GM12878 (cell line): ENCODE measurements at regions not wholly inside any gene's neighbourhood (a gene's known extent, or its start where the extent isn't known, plus 50 kb on each side); places are given as distances from the start of the nearest gene placed in this dataset.

ENCODE experiments used
- ATAC-seq: fragments of 200-7000 bp; cut with Tn5 transposase; 3 replicates; pipeline ENCODE4 v1.9.1; 2020; ENCODE audit warnings: mild to moderate bottlenecking, moderate library complexity
- BruUV-seq: library from RNA; stranded (reverse); fragments of 400-500 nt; replicated peaks from 2 replicates; lab custom pipeline; 2021; lab: Mats Ljungman, UMichigan
- CTCF ChIA-PET: fragments of 300-600 bp; sonication (Branson Sonifier 250); formaldehyde crosslinking; extraction: SDS; loops from one replicate; lab custom pipeline; 2021; ENCODE audit warnings: inconsistent platforms; lab: Yijun Ruan, JAX
- POLR2A ChIA-PET: fragments of 350-600 bp; formaldehyde crosslinking; extraction: SDS; loops from one replicate; lab custom pipeline; 2021; ENCODE audit warnings: inconsistent platforms; lab: Charles Lee
- RAD21 ChIA-PET: fragments of 300-600 bp; sonication (Branson Sonifier 250); formaldehyde crosslinking; loops from one replicate; lab custom pipeline; 2023; ENCODE audit warnings: antibody characterized with exemption; ENCODE audit not compliant: unreplicated experiment; lab: Charles Lee
- SMC1A ChIA-PET: fragments of 300-600 bp; sonication (Branson Sonifier 250); formaldehyde crosslinking; loops from one replicate; lab custom pipeline; 2023; ENCODE audit not compliant: unreplicated experiment, uncharacterized antibody; lab: Charles Lee
- DNase-seq: peaks from one replicate; pipeline ENCODE4 v3.0.0-alpha.2; 2011; ENCODE audit warnings: low read depth, low spot score
- FAIRE-seq: peaks from 3 replicates; lab custom pipeline; 2011; peaks lifted over from hg19 to GRCh38; lab: Jason Lieb, UNC
- H2AFZ ChIP-seq: 2 replicates; pipeline ENCODE4 v1.6.0; 2011; ENCODE audit warnings: low read depth, low read length, control low read depth; ENCODE audit not compliant: control insufficient read depth
- H3K27ac ChIP-seq: 2 replicates; pipeline ENCODE4 v1.5.1; 2011; ENCODE audit warnings: control low read depth; ENCODE audit not compliant: control insufficient read depth, insufficient read depth
- H3K27me3 ChIP-seq, 2 experiments: replicated peaks in 1 of 2; 2 replicates each; pipeline versions ENCODE4 v1.6.0 to v1.6.1; 2011; ENCODE audit warnings: low read length in 1 of 2; ENCODE audit not compliant: control insufficient read depth in 2 of 2, insufficient read depth in 2 of 2
- H3K36me3 ChIP-seq, 2 experiments: 2 replicates each; pipeline ENCODE4 v1.5.1; 2011; ENCODE audit warnings: low read length in 1 of 2; ENCODE audit not compliant: control insufficient read depth in 2 of 2, insufficient read depth in 2 of 2
- H3K4me1 ChIP-seq: 2 replicates; pipeline ENCODE4 v1.6.1; 2011; ENCODE audit warnings: mild to moderate bottlenecking, low read length, moderate library complexity, mixed read lengths; ENCODE audit not compliant: control insufficient read depth, insufficient read depth
- H3K4me2 ChIP-seq: 2 replicates; pipeline ENCODE4 v1.6.0; 2011; ENCODE audit warnings: control low read depth; ENCODE audit not compliant: control insufficient read depth, insufficient read depth
- H3K4me3 ChIP-seq: fragments of 200-600 bp; sonication (generic); 2 replicates; pipeline ENCODE4 v1.5.1; 2016
- H3K79me2 ChIP-seq: 2 replicates; pipeline ENCODE4 v1.6.0; 2011; ENCODE audit warnings: low read length; ENCODE audit not compliant: control insufficient read depth, insufficient read depth
- H3K9ac ChIP-seq: 2 replicates; pipeline ENCODE4 v1.8.0; 2011; ENCODE audit warnings: low read length, control low read depth, mixed read lengths; ENCODE audit not compliant: control insufficient read depth, insufficient read depth
- H3K9me3 ChIP-seq: replicated peaks from 3 replicates; pipeline ENCODE4 v1.5.1; 2011; ENCODE audit warnings: mild to moderate bottlenecking, low read length; ENCODE audit not compliant: control insufficient read depth, insufficient read depth
- H4K20me1 ChIP-seq: 2 replicates; pipeline ENCODE4 v1.6.0; 2011; ENCODE audit not compliant: control insufficient read depth, insufficient read depth
- ASH2L ChIP-seq: fragments of 300-600, 200-600 bp; sonication (generic); IDR thresholded peaks from 2 replicates; pipeline ENCODE4 v1.6.1; 2017; ENCODE audit warnings: low read depth, mild to moderate bottlenecking, borderline replicate concordance
- BMI1 ChIP-seq: fragments of 450-650 bp; IDR thresholded peaks from 2 replicates; pipeline ENCODE4 v1.6.1; 2016; ENCODE audit warnings: mild to moderate bottlenecking, moderate library complexity, borderline replicate concordance
- CBFB ChIP-seq: IDR thresholded peaks from 2 replicates; pipeline ENCODE4 v1.6.1; 2016; ENCODE audit warnings: antibody characterized with exemption, low read depth
- CUX1 ChIP-seq: IDR thresholded peaks from 2 replicates; pipeline ENCODE4 v1.6.1; 2012; ENCODE audit warnings: improper control_type of control experiment, low read depth, low read length; ENCODE audit not compliant: insufficient replicate concordance
- DPF2 ChIP-seq: fragments of 450-650 bp; IDR thresholded peaks from 2 replicates; pipeline ENCODE4 v1.6.1; 2017; ENCODE audit warnings: mild to moderate bottlenecking
- ELK1 ChIP-seq: IDR thresholded peaks from 2 replicates; pipeline ENCODE4 v1.6.1; 2012; ENCODE audit warnings: low read depth, low read length, improper control_type of control experiment
- FOXK2 ChIP-seq: fragments of 450-650 bp; IDR thresholded peaks from 2 replicates; pipeline ENCODE4 v1.6.1; 2017; ENCODE audit warnings: mild to moderate bottlenecking, moderate library complexity
- GATAD2B ChIP-seq: fragments of 450-650 bp; conservative IDR thresholded peaks from 2 replicates; pipeline ENCODE4 v1.6.1; 2017; ENCODE audit warnings: low read depth, mild to moderate bottlenecking, moderate library complexity
- HDAC2 ChIP-seq: fragments of 200-600 bp; sonication (generic); IDR thresholded peaks from 2 replicates; pipeline ENCODE4 v1.6.1; 2017
- IKZF1 ChIP-seq: fragments of 450-650 bp; conservative IDR thresholded peaks from 2 replicates; pipeline ENCODE4 v1.6.1; 2017; ENCODE audit warnings: antibody characterized with exemption, mild to moderate bottlenecking
- JUNB ChIP-seq: IDR thresholded peaks from 2 replicates; pipeline ENCODE4 v1.6.1; 2016; ENCODE audit warnings: antibody characterized with exemption, mild to moderate bottlenecking
- PAX8 ChIP-seq: fragments of 450-650 bp; IDR thresholded peaks from 2 replicates; pipeline ENCODE4 v1.6.1; 2017; ENCODE audit warnings: mild to moderate bottlenecking, moderate library complexity
- PKNOX1 ChIP-seq: fragments of 450-650 bp; IDR thresholded peaks from 2 replicates; pipeline ENCODE4 v1.6.1; 2016; ENCODE audit warnings: mild to moderate bottlenecking
- RAD21 ChIP-seq: IDR thresholded peaks from 2 replicates; pipeline ENCODE4 v1.6.1; 2011; ENCODE audit warnings: mild to moderate bottlenecking, low read depth, low read length, moderate library complexity; ENCODE audit not compliant: insufficient read depth
- RBBP5 ChIP-seq: fragments of 200-600 bp; sonication (generic); conservative IDR thresholded peaks from 2 replicates; pipeline ENCODE4 v1.6.1; 2016
- SRF ChIP-seq, 2 experiments: IDR thresholded peaks; 2 replicates each; pipeline ENCODE4 v1.6.1; 2011; ENCODE audit warnings: low read depth in 2 of 2, low read length in 2 of 2, mild to moderate bottlenecking in 1 of 2, moderate library complexity in 1 of 2
- TARDBP ChIP-seq: IDR thresholded peaks from 2 replicates; pipeline ENCODE4 v1.6.1; 2016; ENCODE audit warnings: borderline replicate concordance
- ZNF622 ChIP-seq: fragments of 450-650 bp; IDR thresholded peaks from 2 replicates; pipeline ENCODE4 v1.6.1; 2017; ENCODE audit warnings: mild to moderate bottlenecking, inconsistent platforms
- WGBS: methylation state at CpG from one replicate; pipeline ENCODE4 v1.1.6; 2016; ENCODE audit warnings: low lambda C conversion rate; ENCODE audit not compliant: insufficient replicate concordance, insufficient coverage; ENCODE audit errors: missing lambda C conversion rate; 5-methylcytosine and 5-hydroxymethylcytosine counted together
- in situ Hi-C: fragments of 300-500 bp; cut with MboI; formaldehyde crosslinking; loops from 9 replicates; pipeline ENCODE4 v1.14.3; 2018; ENCODE audit warnings: mixed read lengths
- intact Hi-C: fragments of 100-400 bp; cut with micrococcal nuclease; formaldehyde crosslinking; loops from one replicate; pipeline ENCODE4 v1.14.2; 2022; ENCODE audit not compliant: unreplicated experiment

GRCh38 chr16:72286936-72287620 lies 115.1 kb upstream of the PMFBP1 start:
- TF ChIP-seq SRF (IDR thresholded peaks at IDR 0.05; ENCODE audit: low read depth in 2 of 2, low read length in 2 of 2) (no peak), TARDBP (no peak), RAD21 (no peak), CUX1 (no peak), PKNOX1 (no peak), DPF2 (no peak), GATAD2B (no peak), JUNB (no peak), ELK1 (no peak), IKZF1 (no peak), HDAC2 (no peak), ZNF622 (no peak), FOXK2 (no peak), CBFB (no peak), PAX8 (no peak), RBBP5 (no peak), BMI1 (no peak), ASH2L (no peak)
- WGBS, result 64% methylated on average over 3 of the region's 3 CpGs
- no peak for DNase-seq
- ChIA-PET RAD21 (no interaction called here), POLR2A (interaction anchor here (0.6 kb wide), 1 partner anchor 22 kb away, joined by 4 read pairs; no protein-coding TSS in a partner anchor), CTCF (interaction anchor here (0.5 kb wide), 1 partner anchor 459 kb away, joined by 3 read pairs; no protein-coding TSS in a partner anchor), SMC1A (no interaction called here)
- Histone ChIP-seq H3K4me3 (no peak overlapping the region), H4K20me1 (no peaks in the 10 kb centered on the region), H3K27me3 (no peaks in the 10 kb centered on the region), H3K9me3 (no peaks in the 10 kb centered on the region), H3K9ac (no peak overlapping the region), H3K36me3 (no peaks in the 10 kb centered on the region), H3K4me2 (no peak overlapping the region), H3K4me1 (no peaks in the 10 kb centered on the region), H3K79me2 (no peaks in the 10 kb centered on the region), H3K27ac (no peak overlapping the region), H2AFZ (no peak overlapping the region)
- ATAC-seq, result no peak
- no peak for FAIRE-seq
- in situ Hi-C loops, result no loop called here
- intact Hi-C loops, result no loop called here
- BruUV-seq, result no TSS peak
